IgD-negative memory B cell (primary cell): ENCODE measurements at regions not wholly inside any gene's neighbourhood (a gene's known extent, or its start where the extent isn't known, plus 50 kb on each side); places are given as distances from the start of the nearest gene placed in this dataset.

Experiments used
- H3K27ac Mint-ChIP-seq, 3 donors: one replicate each; pipeline ENCODE4 v1.8.0; 2020 to 2022; ENCODE audit warnings: mild to moderate bottlenecking in 3 of 3, mixed read lengths in 3 of 3, moderate library complexity in 1 of 3
- H3K27me3 Mint-ChIP-seq: one replicate; pipeline ENCODE4 v1.8.0; 2021; ENCODE audit warnings: mixed read lengths
- H3K36me3 Mint-ChIP-seq: one replicate; pipeline ENCODE4 v1.8.0; 2020; ENCODE audit warnings: mild to moderate bottlenecking, mixed read lengths
- H3K4me1 Mint-ChIP-seq, 3 donors: one replicate each; pipeline ENCODE4 v1.8.0; 2020 to 2022; ENCODE audit warnings: mixed read lengths in 3 of 3, mild to moderate bottlenecking in 1 of 3
- H3K4me3 Mint-ChIP-seq, 4 donors: one replicate each; pipeline ENCODE4 v1.8.0; 2020 to 2022; ENCODE audit warnings: mild to moderate bottlenecking in 4 of 4, mixed read lengths in 4 of 4, moderate library complexity in 3 of 4
- H3K9me3 Mint-ChIP-seq, 3 donors: one replicate each; pipeline ENCODE4 v1.8.0; 2020 to 2021; ENCODE audit warnings: mixed read lengths in 3 of 3, mild to moderate bottlenecking in 1 of 3

GRCh38 chr4:56757821-56758411, 63.6 kb downstream of the SPINK2 start:
- Mint-ChIP-seq H3K9me3 (no peaks in the 10 kb centered on the region), H3K27me3 (no peaks in the 10 kb centered on the region), H3K4me3 (peak overlapping the region; percentile 68 to 97 (median 88)), H3K27ac (peak overlapping the region; percentile 23 to 98 (median 94)), H3K36me3 (no peaks in the 10 kb centered on the region), H3K4me1 (peaks cover 43 to 63% (median 47%) of the 10 kb centered on the region in 3 donors)

DNA sequence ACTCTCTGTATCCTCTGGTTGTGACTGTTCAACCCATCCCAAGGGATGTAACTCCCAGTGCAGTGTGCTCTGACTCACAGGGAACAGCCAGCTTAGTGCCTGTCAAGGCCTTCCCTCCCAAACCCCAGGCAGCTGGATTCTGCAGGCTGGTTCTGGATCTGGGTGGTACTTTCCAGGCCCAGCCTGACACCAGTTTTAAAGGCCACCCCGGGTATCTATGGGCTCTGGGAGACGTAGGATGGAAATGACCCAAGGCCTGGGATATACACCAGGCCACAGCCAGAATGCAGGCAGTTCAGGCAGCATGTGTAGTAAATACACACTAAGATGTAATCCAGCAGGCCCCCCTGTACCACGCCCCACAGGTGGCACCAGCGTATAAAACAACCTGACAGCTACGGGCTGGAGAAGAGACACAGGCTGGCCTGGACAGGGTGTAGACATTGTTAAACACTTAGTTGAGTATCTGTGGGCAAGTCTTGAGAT, 64.2 kb downstream of the SPINK2 start:
- peak overlapping the region; percentile 23 to 98 (median 94) for H3K27ac Mint-ChIP-seq
- peaks cover 37 to 56% (median 42%) of the 10 kb centered on the region in 3 donors for H3K4me1 Mint-ChIP-seq
- H3K9me3 Mint-ChIP-seq, result no peaks in the 10 kb centered on the region
- H3K36me3 Mint-ChIP-seq, result no peaks in the 10 kb centered on the region
- no peaks in the 10 kb centered on the region for H3K27me3 Mint-ChIP-seq
- H3K4me3 Mint-ChIP-seq, result peak overlapping the region; percentile 68 to 97 (median 88)

DNA sequence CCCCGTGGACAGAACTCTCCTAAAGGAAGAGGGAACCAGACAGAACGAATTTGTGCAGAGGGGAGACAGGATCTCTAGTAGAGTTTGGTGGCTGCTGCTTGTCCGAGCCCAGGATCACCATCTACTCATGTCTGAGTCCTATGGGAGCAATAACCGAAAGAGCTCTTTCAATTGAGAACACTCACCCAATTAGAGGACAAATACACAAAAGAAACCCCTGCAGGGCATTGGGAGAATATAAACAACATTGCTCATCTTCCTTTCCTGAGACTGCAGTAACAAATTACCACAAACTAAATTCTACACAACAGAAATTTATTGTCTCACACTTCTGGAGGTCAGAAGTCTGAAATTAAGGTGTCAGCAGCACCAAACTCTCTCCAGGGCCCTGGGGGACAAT, 65.6 kb downstream of the SPINK2 start:
- H3K27me3 Mint-ChIP-seq, result no peaks in the 10 kb centered on the region
- peaks cover 33 to 45% (median 38%) of the 10 kb centered on the region in 3 donors for H3K4me1 Mint-ChIP-seq
- H3K4me3 Mint-ChIP-seq, result peak overlapping the region in 2 of 4 donors; percentile 26 to 81
- H3K36me3 Mint-ChIP-seq, result no peaks in the 10 kb centered on the region
- H3K9me3 Mint-ChIP-seq, result no peaks in the 10 kb centered on the region
- peak overlapping the region in 1 of 3 donors; percentile 60 for H3K27ac Mint-ChIP-seq

DNA sequence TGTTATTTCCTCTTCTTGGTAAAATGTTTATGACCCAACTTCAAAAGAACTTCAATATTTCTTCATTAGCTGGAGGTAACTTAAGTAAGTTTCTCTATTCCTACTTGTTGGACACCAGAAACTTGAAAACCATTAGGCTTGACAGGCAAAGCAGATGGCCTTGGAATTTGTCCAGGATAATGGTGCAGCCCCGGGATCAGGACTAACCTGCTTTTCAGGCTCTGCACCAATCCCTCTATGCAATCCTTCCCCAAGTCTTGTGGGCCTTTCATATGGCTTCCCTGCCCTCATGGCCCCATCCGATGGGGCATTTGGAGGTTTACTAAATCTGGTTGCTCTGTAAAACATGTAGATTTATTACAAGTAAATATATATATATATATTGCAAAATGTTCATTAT, 68.5 kb downstream of the SPINK2 start:
- peak overlapping the region in 1 of 3 donors; percentile 39 for H3K27ac Mint-ChIP-seq
- H3K36me3 Mint-ChIP-seq, result no peaks in the 10 kb centered on the region
- H3K4me3 Mint-ChIP-seq, result no peak overlapping the region
- peaks cover 0 to 2% (median 2%) of the 10 kb centered on the region in 3 donors for H3K9me3 Mint-ChIP-seq
- H3K4me1 Mint-ChIP-seq, result peaks cover 22 to 28% (median 24%) of the 10 kb centered on the region in 3 donors
- H3K27me3 Mint-ChIP-seq, result no peaks in the 10 kb centered on the region

DNA sequence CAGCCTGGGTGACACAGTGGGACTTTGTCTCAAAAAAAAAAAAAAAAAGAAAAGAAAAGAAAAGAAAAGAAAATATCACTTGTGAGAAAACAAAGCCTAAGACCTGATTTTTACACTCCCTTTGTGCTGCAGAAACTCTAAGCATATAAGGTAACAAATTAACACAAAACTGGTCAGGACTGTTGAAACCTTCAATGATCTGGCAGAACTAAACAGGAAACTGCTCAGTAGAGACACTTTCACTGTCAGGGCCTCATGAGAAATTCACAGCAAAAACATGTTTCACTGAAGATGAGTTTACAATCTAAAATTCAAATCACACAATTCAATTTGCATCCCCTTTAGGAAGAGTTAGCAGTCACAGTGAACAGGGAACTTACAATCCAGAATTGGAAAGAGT, 69.1 kb upstream of the HOPX start:
- no peak overlapping the region for H3K27ac Mint-ChIP-seq
- no peaks in the 10 kb centered on the region for H3K27me3 Mint-ChIP-seq
- no peaks in the 10 kb centered on the region for H3K36me3 Mint-ChIP-seq
- no peak overlapping the region for H3K4me3 Mint-ChIP-seq
- peaks cover 3 to 4% (median 4%) of the 10 kb centered on the region in 3 donors for H3K4me1 Mint-ChIP-seq
- peaks cover 0 to 2% (median 2%) of the 10 kb centered on the region in 3 donors for H3K9me3 Mint-ChIP-seq

DNA sequence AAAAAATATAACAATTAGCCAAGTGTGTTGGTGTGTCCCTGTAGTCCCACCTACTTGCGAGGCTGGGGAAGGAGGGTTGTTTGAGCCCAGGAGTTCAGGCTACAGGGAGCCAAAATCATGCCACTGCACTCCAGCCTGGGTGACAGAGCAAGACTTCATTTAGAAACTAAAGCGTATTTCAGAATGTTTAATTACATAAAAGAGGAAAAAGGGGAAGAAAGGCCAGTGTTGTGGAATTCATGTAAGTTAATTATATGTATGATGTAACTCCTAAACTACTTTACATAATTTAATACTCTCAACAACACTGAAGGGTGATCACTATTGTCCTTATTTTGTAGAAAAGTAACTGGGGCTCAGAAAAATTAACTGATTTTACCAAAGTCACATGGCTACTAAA, 67.2 kb upstream of the HOPX start:
- Mint-ChIP-seq H3K36me3 (no peaks in the 10 kb centered on the region), H3K4me3 (no peak overlapping the region), H3K27ac (peak overlapping the region in 1 of 3 donors; percentile 71), H3K27me3 (no peaks in the 10 kb centered on the region), H3K9me3 (peaks cover 0 to 2% (median 2%) of the 10 kb centered on the region in 3 donors), H3K4me1 (peaks cover 1 to 3% (median 2%) of the 10 kb centered on the region in 3 donors)

GRCh38 chr4:56746639-56747038, 65.5 kb upstream of the HOPX start:
- H3K36me3 Mint-ChIP-seq, result no peaks in the 10 kb centered on the region
- no peak overlapping the region for H3K27ac Mint-ChIP-seq
- peaks cover 0 to 2% (median 2%) of the 10 kb centered on the region in 3 donors for H3K9me3 Mint-ChIP-seq
- H3K4me1 Mint-ChIP-seq, result peaks cover 1 to 3% (median 2%) of the 10 kb centered on the region in 3 donors
- H3K4me3 Mint-ChIP-seq, result no peak overlapping the region
- peaks cover 2% of the 10 kb centered on the region for H3K27me3 Mint-ChIP-seq

DNA sequence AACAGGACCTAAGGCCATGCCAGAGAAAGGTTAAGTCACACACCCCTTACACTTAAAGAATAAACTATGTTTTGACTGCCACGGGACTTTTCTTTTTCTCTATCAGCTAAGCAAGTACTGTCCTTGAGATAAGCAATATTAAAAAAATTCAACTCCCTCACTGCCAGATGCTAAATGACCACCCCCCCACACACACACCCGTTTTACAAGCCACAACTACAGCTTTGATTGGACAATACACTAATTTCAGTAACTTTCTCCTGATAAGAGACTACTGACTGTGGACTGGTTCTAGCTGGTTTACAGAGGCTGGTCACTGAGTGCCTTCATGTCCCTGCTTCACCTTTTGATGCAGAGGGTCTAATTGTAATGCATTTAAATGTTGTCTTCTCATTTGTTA, 63.9 kb upstream of the HOPX start:
- Mint-ChIP-seq H3K9me3 (no peaks in the 10 kb centered on the region), H3K27me3 (peaks cover 2% of the 10 kb centered on the region), H3K36me3 (no peaks in the 10 kb centered on the region), H3K27ac (no peak overlapping the region), H3K4me1 (peaks cover 0 to 1% (median 0%) of the 10 kb centered on the region in 3 donors), H3K4me3 (no peak overlapping the region)

DNA sequence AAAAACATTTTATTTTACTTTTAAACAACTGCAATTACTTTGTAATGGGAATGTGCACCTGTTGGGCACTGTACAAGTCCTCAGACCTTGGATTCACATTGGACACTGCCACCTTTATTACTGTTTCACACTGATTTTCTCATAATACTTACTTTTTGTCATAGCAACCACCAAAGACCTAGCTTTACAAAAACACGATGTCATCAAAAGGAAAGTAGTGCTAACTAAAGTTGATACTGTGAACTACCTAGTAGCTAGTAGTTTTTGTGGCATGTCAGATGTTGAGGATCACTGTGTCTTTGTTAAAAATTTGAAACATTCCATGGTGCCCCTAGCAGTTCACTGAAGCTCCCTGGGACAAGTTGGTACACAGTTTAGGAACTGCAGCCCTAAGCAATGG, 62.9 kb upstream of the HOPX start:
- no peak overlapping the region for H3K4me3 Mint-ChIP-seq
- no peaks in the 10 kb centered on the region for H3K9me3 Mint-ChIP-seq
- no peaks in the 10 kb centered on the region for H3K36me3 Mint-ChIP-seq
- no peak overlapping the region for H3K27ac Mint-ChIP-seq
- H3K27me3 Mint-ChIP-seq, result peaks cover 2% of the 10 kb centered on the region
- peaks cover 3 to 8% (median 4%) of the 10 kb centered on the region in 3 donors for H3K4me1 Mint-ChIP-seq

- Mint-ChIP-seq H3K4me1 (peaks cover 3 to 8% (median 8%) of the 10 kb centered on the region in 3 donors), H3K36me3 (no peaks in the 10 kb centered on the region), H3K9me3 (no peaks in the 10 kb centered on the region), H3K27me3 (peaks cover 2% of the 10 kb centered on the region), H3K4me3 (no peak overlapping the region), H3K27ac (no peak overlapping the region)
Observed at GRCh38 chr4:56743550-56743949, 62.5 kb upstream of the HOPX start.

- H3K27ac Mint-ChIP-seq, result no peak overlapping the region
- peaks cover 2% of the 10 kb centered on the region for H3K27me3 Mint-ChIP-seq
- H3K4me3 Mint-ChIP-seq, result no peak overlapping the region
- H3K4me1 Mint-ChIP-seq, result peaks cover 5 to 12% (median 8%) of the 10 kb centered on the region in 3 donors
- H3K36me3 Mint-ChIP-seq, result peaks cover 2% of the 10 kb centered on the region
- no peaks in the 10 kb centered on the region for H3K9me3 Mint-ChIP-seq
Observed at GRCh38 chr4:56742080-56742871, 61.2 kb upstream of the HOPX start.

DNA sequence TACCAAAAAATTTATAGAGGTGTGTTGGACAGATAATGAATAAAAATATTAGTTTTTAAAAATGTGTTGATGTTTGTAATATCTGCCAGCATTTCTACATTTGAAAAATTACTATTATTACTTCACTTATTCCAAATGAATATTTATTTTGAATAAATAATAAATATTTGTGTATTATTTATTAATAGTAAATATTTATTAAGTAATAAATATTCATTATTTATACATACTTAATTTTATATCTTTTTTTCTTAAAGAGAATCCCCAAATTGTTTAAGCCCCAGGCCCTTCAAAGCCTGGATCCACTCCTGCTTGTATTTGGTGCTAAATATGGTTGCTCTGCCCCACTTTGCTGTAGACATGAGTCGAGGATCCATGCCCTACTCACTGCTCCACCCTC, 60.5 kb upstream of the HOPX start:
- Mint-ChIP-seq H3K4me3 (no peak overlapping the region), H3K4me1 (peaks cover 5 to 12% (median 8%) of the 10 kb centered on the region in 3 donors), H3K36me3 (peaks cover 2% of the 10 kb centered on the region), H3K27ac (no peak overlapping the region), H3K9me3 (no peaks in the 10 kb centered on the region), H3K27me3 (peaks cover 2% of the 10 kb centered on the region)

DNA sequence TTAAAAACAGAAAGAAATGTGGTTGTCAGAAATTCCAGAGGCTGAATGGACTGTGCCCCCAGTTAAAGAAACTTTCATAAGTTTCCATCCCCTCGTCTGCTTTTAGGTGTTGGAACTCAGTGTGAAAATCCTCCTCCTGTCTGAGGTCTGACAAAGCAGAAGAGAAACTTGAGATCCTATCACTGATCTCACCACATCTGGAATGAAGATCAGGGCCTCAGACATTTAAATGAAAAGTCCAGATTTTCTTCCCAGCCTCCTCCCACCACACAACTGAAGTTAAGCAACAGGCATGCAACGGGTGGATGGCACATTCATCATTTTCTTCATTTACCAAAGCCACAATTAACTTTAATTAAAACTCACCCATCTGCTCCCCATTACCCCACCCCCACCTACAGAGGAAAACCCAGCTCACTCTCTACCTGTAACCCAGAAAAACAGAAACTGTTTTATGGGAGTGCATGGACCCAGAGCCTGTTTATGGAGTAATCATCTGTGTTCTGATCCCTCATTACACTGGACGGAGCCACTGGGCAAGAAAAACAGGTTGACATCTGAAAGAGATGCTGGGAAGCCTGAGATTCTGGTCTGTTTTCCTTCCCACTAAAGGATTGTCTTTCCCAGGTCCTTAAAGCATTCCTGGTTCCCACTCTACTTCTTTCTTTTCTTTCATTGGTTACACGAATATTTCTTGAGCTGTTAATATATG, 58.1 kb upstream of the HOPX start:
- peaks cover 2% of the 10 kb centered on the region for H3K36me3 Mint-ChIP-seq
- H3K27ac Mint-ChIP-seq, result no peak overlapping the region
- no peaks in the 10 kb centered on the region for H3K9me3 Mint-ChIP-seq
- peaks cover 2% of the 10 kb centered on the region for H3K27me3 Mint-ChIP-seq
- H3K4me3 Mint-ChIP-seq, result no peak overlapping the region
- peaks cover 3 to 12% (median 8%) of the 10 kb centered on the region in 3 donors for H3K4me1 Mint-ChIP-seq

- Mint-ChIP-seq H3K4me1 (peaks cover 6 to 14% (median 8%) of the 10 kb centered on the region in 3 donors), H3K9me3 (no peaks in the 10 kb centered on the region), H3K27me3 (no peaks in the 10 kb centered on the region), H3K36me3 (peaks cover 2% of the 10 kb centered on the region), H3K4me3 (no peak overlapping the region), H3K27ac (no peak overlapping the region)
Observed at GRCh38 chr4:56737666-56738065, 56.6 kb upstream of the HOPX start.

GRCh38 chr4:56733352-56733751, 52.3 kb upstream of the HOPX start:
- no peaks in the 10 kb centered on the region for H3K9me3 Mint-ChIP-seq
- peaks cover 2% of the 10 kb centered on the region for H3K36me3 Mint-ChIP-seq
- no peak overlapping the region for H3K27ac Mint-ChIP-seq
- H3K4me3 Mint-ChIP-seq, result no peak overlapping the region
- H3K4me1 Mint-ChIP-seq, result peaks cover 0 to 13% (median 9%) of the 10 kb centered on the region in 3 donors
- no peaks in the 10 kb centered on the region for H3K27me3 Mint-ChIP-seq
